CD14-positive monocyte (primary cell): ENCODE measurements at regions not wholly inside any gene's neighbourhood (a gene's known extent, or its start where the extent isn't known, plus 50 kb on each side); places are given as distances from the start of the nearest gene placed in this dataset.

Experiments
- DNase-seq, 3 donors: peaks; one replicate each; pipeline ENCODE4 v3.0.0-alpha.2; 2011 to 2022
- H2AFZ ChIP-seq: 2 replicates; pipeline ENCODE4 v1.6.0; 2012; ENCODE audit warnings: mild to moderate bottlenecking, low read depth, low read length, inconsistent platforms; ENCODE audit not compliant: insufficient read depth, poor library complexity, severe bottlenecking
- H3K27ac ChIP-seq, 2 donors: 1 replicate in 1 of 2; 2 replicates in 1 of 2; pipeline ENCODE4 v1.5.1; 2012 to 2013; ENCODE audit warnings: low read length in 2 of 2, control low read depth in 1 of 2, inconsistent platforms in 1 of 2, low read depth in 1 of 2, mild to moderate bottlenecking in 1 of 2
- H3K27me3 ChIP-seq, 2 donors: one replicate each; pipeline versions ENCODE4 v1.6.0 to v1.6.1; 2011 to 2013; ENCODE audit warnings: low read length in 2 of 2; ENCODE audit not compliant: control insufficient read depth in 2 of 2, insufficient read depth in 2 of 2
- H3K36me3 ChIP-seq, 2 donors: replicated peaks in 1 of 2; 1 replicate in 1 of 2; 2 replicates in 1 of 2; pipeline versions ENCODE4 v1.5.1 to v1.6.1; 2012 to 2013; ENCODE audit warnings: low read length in 2 of 2, control low read depth in 1 of 2, inconsistent platforms in 1 of 2, mild to moderate bottlenecking in 1 of 2; ENCODE audit not compliant: insufficient read depth in 2 of 2, control insufficient read depth in 1 of 2
- H3K4me1 ChIP-seq, 2 donors: 1 replicate in 1 of 2; 2 replicates in 1 of 2; pipeline versions ENCODE4 v1.5.1 to v1.6.1; 2012 to 2013; ENCODE audit warnings: low read length in 2 of 2, control low read depth in 1 of 2, inconsistent platforms in 1 of 2, mild to moderate bottlenecking in 1 of 2, moderate library complexity in 1 of 2; ENCODE audit not compliant: insufficient read depth in 2 of 2, control insufficient read depth in 1 of 2
- H3K4me2 ChIP-seq: replicated peaks from 2 replicates; pipeline ENCODE3; 2012; ENCODE audit warnings: low read length, moderate library complexity, mild to moderate bottlenecking; ENCODE audit not compliant: poor library complexity, severe bottlenecking; ENCODE audit errors: extremely low read depth
- H3K4me3 ChIP-seq, 3 experiments: fragments of 200-600 bp in 1 of 3; sonication (generic) in 1 of 3; replicated peaks in 1 of 3; 1 replicate in 2 of 3; 2 replicates in 1 of 3; pipeline ENCODE4 v1.5.1; 2011 to 2013; ENCODE audit warnings: low read length in 3 of 3, mild to moderate bottlenecking in 3 of 3, control low read depth in 2 of 3, low read depth in 2 of 3, inconsistent platforms in 1 of 3, moderate library complexity in 1 of 3
- H3K79me2 ChIP-seq: 2 replicates; pipeline ENCODE4 v1.6.0; 2012; ENCODE audit warnings: mild to moderate bottlenecking, control low read depth, inconsistent platforms, low read length, moderate library complexity; ENCODE audit not compliant: insufficient read depth
- H3K9ac ChIP-seq: 2 replicates; pipeline ENCODE4 v1.6.0; 2017; ENCODE audit warnings: low read length, mild to moderate bottlenecking; ENCODE audit not compliant: insufficient read depth, poor library complexity, severe bottlenecking
- H3K9me3 ChIP-seq, 2 donors: replicated peaks in 1 of 2; 1 replicate in 1 of 2; 2 replicates in 1 of 2; pipeline versions ENCODE4 v1.5.1 to v1.6.1; 2012 to 2013; ENCODE audit warnings: low read length in 2 of 2, control low read depth in 1 of 2; ENCODE audit not compliant: control insufficient read depth in 1 of 2, insufficient read depth in 1 of 2
- H4K20me1 ChIP-seq: 2 replicates; pipeline ENCODE4 v1.6.0; 2012; ENCODE audit warnings: mild to moderate bottlenecking, low read length, control low read depth, moderate library complexity; ENCODE audit not compliant: insufficient read depth
- H3K27ac Mint-ChIP-seq, 7 donors: one replicate each; pipeline ENCODE4 v1.8.0; 2020; ENCODE audit warnings: mild to moderate bottlenecking in 7 of 7, mixed read lengths in 7 of 7, moderate library complexity in 6 of 7, inconsistent platforms in 2 of 7
- H3K27me3 Mint-ChIP-seq, 3 donors: one replicate each; pipeline ENCODE4 v1.8.0; 2021 to 2022; ENCODE audit warnings: low read depth in 3 of 3, mild to moderate bottlenecking in 3 of 3, mixed read lengths in 3 of 3, moderate library complexity in 3 of 3, inconsistent platforms in 1 of 3
- H3K36me3 Mint-ChIP-seq, 2 donors: one replicate each; pipeline ENCODE4 v1.8.0; 2020; ENCODE audit warnings: mixed read lengths in 2 of 2, inconsistent platforms in 1 of 2, mild to moderate bottlenecking in 1 of 2
- H3K4me1 Mint-ChIP-seq: one replicate; pipeline ENCODE4 v1.8.0; 2020; ENCODE audit warnings: mild to moderate bottlenecking, mixed read lengths
- H3K4me3 Mint-ChIP-seq, 2 donors: one replicate each; pipeline ENCODE4 v1.8.0; 2020; ENCODE audit warnings: mild to moderate bottlenecking in 2 of 2, mixed read lengths in 2 of 2, moderate library complexity in 1 of 2
- H3K9me3 Mint-ChIP-seq, 7 donors: one replicate each; pipeline ENCODE4 v1.8.0; 2020 to 2022; ENCODE audit warnings: mixed read lengths in 7 of 7, mild to moderate bottlenecking in 6 of 7, moderate library complexity in 6 of 7, inconsistent platforms in 2 of 7
- WGBS: methylation state at CpG from one replicate; pipeline ENCODE4 v1.1.5; 2013; ENCODE audit warnings: missing lambda C conversion rate; ENCODE audit not compliant: insufficient coverage; 5-methylcytosine and 5-hydroxymethylcytosine counted together
- intact Hi-C, 2 donors: fragments of 100-400 bp; cut with micrococcal nuclease; formaldehyde crosslinking; loops; one replicate each; pipeline versions ENCODE4 v1.15.0 to v1.15.1; 2023
- TF ChIP-seq, protein P1 (sequence below): fragments of 200-600 bp; IDR thresholded peaks from one replicate; pipeline ENCODE4 v1.8.0; 2022; ENCODE audit warnings: antibody characterized with exemption, mild to moderate bottlenecking

GRCh38 chr16:52016387-52016786 is 530.6 kb downstream of the TOX3 start:
- Histone ChIP-seq H3K79me2 (no peaks in the 10 kb centered on the region), H4K20me1 (no peaks in the 10 kb centered on the region), H3K27ac (no peak overlapping the region), H3K9me3 (peaks cover 11 to 19% of the 10 kb centered on the region in 2 donors), H3K9ac (no peak overlapping the region), H3K4me2 (no peak overlapping the region), H3K4me1 (no peaks in the 10 kb centered on the region), H2AFZ (no peak overlapping the region), H3K36me3 (no peaks in the 10 kb centered on the region), H3K4me3 (no peak overlapping the region), H3K27me3 (no peaks in the 10 kb centered on the region)
- no peak overlapping the region for H3K4me3 Mint-ChIP-seq
- H3K9me3 Mint-ChIP-seq: peaks cover 10 to 25% (median 14%) of the 10 kb centered on the region in 7 donors
- H3K27ac Mint-ChIP-seq: no peak overlapping the region
- intact Hi-C loops: no loop called here
- TF ChIP-seq, protein P1, sequence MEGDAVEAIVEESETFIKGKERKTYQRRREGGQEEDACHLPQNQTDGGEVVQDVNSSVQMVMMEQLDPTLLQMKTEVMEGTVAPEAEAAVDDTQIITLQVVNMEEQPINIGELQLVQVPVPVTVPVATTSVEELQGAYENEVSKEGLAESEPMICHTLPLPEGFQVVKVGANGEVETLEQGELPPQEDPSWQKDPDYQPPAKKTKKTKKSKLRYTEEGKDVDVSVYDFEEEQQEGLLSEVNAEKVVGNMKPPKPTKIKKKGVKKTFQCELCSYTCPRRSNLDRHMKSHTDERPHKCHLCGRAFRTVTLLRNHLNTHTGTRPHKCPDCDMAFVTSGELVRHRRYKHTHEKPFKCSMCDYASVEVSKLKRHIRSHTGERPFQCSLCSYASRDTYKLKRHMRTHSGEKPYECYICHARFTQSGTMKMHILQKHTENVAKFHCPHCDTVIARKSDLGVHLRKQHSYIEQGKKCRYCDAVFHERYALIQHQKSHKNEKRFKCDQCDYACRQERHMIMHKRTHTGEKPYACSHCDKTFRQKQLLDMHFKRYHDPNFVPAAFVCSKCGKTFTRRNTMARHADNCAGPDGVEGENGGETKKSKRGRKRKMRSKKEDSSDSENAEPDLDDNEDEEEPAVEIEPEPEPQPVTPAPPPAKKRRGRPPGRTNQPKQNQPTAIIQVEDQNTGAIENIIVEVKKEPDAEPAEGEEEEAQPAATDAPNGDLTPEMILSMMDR: no peak
- no peaks in the 10 kb centered on the region for H3K36me3 Mint-ChIP-seq
- H3K4me1 Mint-ChIP-seq: no peaks in the 10 kb centered on the region
- H3K27me3 Mint-ChIP-seq: no peaks in the 10 kb centered on the region
- no peak for DNase-seq
- 73% methylated on average over 2 of the region's 2 CpGs for WGBS

DNA sequence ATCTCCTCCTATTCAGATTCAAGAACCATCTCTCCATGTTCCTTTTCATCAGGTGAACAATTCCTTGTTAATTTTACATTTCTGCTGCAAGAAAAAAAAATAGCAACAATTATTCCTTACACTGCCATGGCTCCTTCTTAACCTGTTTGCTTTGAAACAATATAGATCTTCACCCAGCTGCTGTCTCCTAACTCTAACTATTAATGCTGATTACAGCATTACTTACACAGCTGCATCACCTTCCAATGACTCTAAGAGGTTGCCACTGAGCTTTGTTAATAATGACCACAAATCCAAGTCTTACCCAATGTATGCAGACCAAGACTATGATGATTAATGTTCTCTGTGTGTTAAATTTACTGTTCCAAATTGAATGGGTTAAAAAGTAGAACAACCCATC is 541.4 kb downstream of the TOX3 start:
- H3K9me3 ChIP-seq: peaks cover 0 to 15% of the 10 kb centered on the region in 2 donors
- Mint-ChIP-seq H3K4me1 (no peaks in the 10 kb centered on the region), H3K27me3 (no peaks in the 10 kb centered on the region), H3K4me3 (no peak overlapping the region), H3K36me3 (no peaks in the 10 kb centered on the region), H3K27ac (no peak overlapping the region), H3K9me3 (peaks cover 1 to 10% (median 3%) of the 10 kb centered on the region in 7 donors)
- no peak for DNase-seq
- intact Hi-C loops: no loop called here
- H3K36me3 ChIP-seq: no peaks in the 10 kb centered on the region
- H2AFZ ChIP-seq: no peak overlapping the region
- no peaks in the 10 kb centered on the region for H3K4me1 ChIP-seq
- TF ChIP-seq, protein P1: no peak
- H3K4me3 ChIP-seq: no peak overlapping the region
- H3K27ac ChIP-seq: no peak overlapping the region
- H3K4me2 ChIP-seq: no peak overlapping the region
- no peaks in the 10 kb centered on the region for H3K27me3 ChIP-seq
- no peaks in the 10 kb centered on the region for H4K20me1 ChIP-seq
- no peak overlapping the region for H3K9ac ChIP-seq
- H3K79me2 ChIP-seq: no peaks in the 10 kb centered on the region
